Gastroesophageal sphincter (tissue), 4 donors: ENCODE measurements at regions not wholly inside any gene's neighbourhood (a gene's known extent, or its start where the extent isn't known, plus 50 kb on each side); places are given as distances from the start of the nearest gene placed in this dataset.
"Not testable (repeated sequence)": the region's sequence is repeated elsewhere in the genome, so short reads cannot be mapped to it uniquely, and the experiment has no call there.

ENCODE experiments used
- ATAC-seq: fragments of 150-250 bp; one replicate; pipeline ENCODE4 v1.9.1; 2016; ENCODE audit warnings: mild to moderate bottlenecking, moderate library complexity
- H3K27ac ChIP-seq, 4 donors: fragments of 200-600 bp; sonication (generic) in 3 of 4; 1 replicate in 3 of 4; 2 replicates in 1 of 4; pipeline ENCODE4 v1.5.1; 2016 to 2019
- H3K27me3 ChIP-seq: fragments of 200-600 bp; sonication (generic); one replicate; pipeline ENCODE4 v1.5.1; 2019
- H3K36me3 ChIP-seq, 2 donors: fragments of 200-600 bp; sonication (generic); one replicate each; pipeline ENCODE4 v1.5.1; 2019; ENCODE audit warnings: control low read depth in 1 of 2
- H3K4me1 ChIP-seq, 3 donors: fragments of 200-600 bp; sonication (generic); 1 replicate in 2 of 3; 2 replicates in 1 of 3; pipeline ENCODE4 v1.5.1; 2016 to 2019; ENCODE audit warnings: control low read depth in 2 of 3
- H3K4me3 ChIP-seq, 2 donors: fragments of 200-600 bp; sonication (generic); one replicate each; pipeline ENCODE4 v1.5.1; 2019; ENCODE audit warnings: mild to moderate bottlenecking in 1 of 2, moderate library complexity in 1 of 2
- H3K9me3 ChIP-seq, 3 donors: fragments of 200-600 bp; sonication (generic); one replicate each; pipeline ENCODE4 v1.5.1; 2017 to 2019; ENCODE audit warnings: control low read depth in 2 of 3
- EP300 ChIP-seq: sonication (generic); formaldehyde crosslinking; IDR thresholded peaks from one replicate; pipeline ENCODE4 v1.6.1; 2017; ENCODE audit warnings: antibody characterized with exemption, mild to moderate bottlenecking
- POLR2A ChIP-seq, 2 donors: fragments of 450-650 bp; IDR thresholded peaks; one replicate each; pipeline ENCODE4 v1.6.1; 2017; ENCODE audit warnings: antibody characterized with exemption in 2 of 2, mild to moderate bottlenecking in 2 of 2, moderate library complexity in 1 of 2
- POLR2AphosphoS5 ChIP-seq: sonication (generic); formaldehyde crosslinking; IDR thresholded peaks from one replicate; pipeline ENCODE4 v1.6.1; 2017; ENCODE audit warnings: antibody characterized with exemption
- WGBS, 2 donors: methylation state at CpG; one replicate each; pipeline ENCODE4 v1.1.5; 2018; ENCODE audit warnings: low coverage in 1 of 2; 5-methylcytosine and 5-hydroxymethylcytosine counted together
- TF ChIP-seq, protein P1 (sequence below), 4 experiments: fragments of 200-600 bp in 2 of 4; fragments of 450-650 bp in 2 of 4; sonication (generic) in 1 of 4; IDR thresholded peaks; one replicate each; pipeline ENCODE4 v1.5.1; 2017 to 2019; ENCODE audit warnings: antibody characterized with exemption in 4 of 4, mild to moderate bottlenecking in 2 of 4, moderate library complexity in 2 of 4

GRCh38 chr12:60210756-60211155 lies 614.9 kb downstream of the SLC16A7 start:
- no peak for ATAC-seq
- H3K27ac ChIP-seq, result no peak overlapping the region

DNA sequence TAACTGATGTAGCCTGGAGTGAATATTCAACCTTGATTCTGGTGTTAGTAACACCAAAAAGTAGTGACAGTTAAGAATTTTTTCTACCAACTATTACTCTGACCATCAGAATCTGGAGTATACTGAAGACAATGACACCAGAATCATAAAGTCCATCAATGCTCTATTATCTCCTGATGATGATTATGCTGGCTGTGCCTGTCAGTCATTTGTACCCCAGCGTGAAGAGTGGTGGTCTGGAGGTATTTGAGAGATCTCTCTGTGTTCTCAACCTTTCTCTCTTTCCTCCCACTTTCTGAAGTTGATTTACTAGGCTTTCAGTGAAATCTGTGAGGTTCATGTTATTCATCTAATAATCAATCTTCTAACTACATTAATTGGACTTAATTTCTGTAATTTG lies 615.4 kb downstream of the SLC16A7 start:
- H3K4me3 ChIP-seq, result no peak overlapping the region
- no peaks in the 10 kb centered on the region for H3K4me1 ChIP-seq
- H3K27ac ChIP-seq, result no peak overlapping the region
- H3K36me3 ChIP-seq, result no peaks in the 10 kb centered on the region
- WGBS, 2 donors, result 85% methylated on average over 1 of the region's 1 CpG; no CpG with 5 or more reads in 1 of the 2 donors
- H3K27me3 ChIP-seq, result no peaks in the 10 kb centered on the region
- TF ChIP-seq POLR2AphosphoS5, result no peak
- H3K9me3 ChIP-seq, result no peaks in the 10 kb centered on the region
- ATAC-seq, result no peak

More at GRCh38 chr12:60210756-60211155, 614.9 kb downstream of the SLC16A7 start:
- Histone ChIP-seq H3K4me1 (no peaks in the 10 kb centered on the region), H3K4me3 (no peak overlapping the region), H3K27me3 (no peaks in the 10 kb centered on the region), H3K9me3 (no peaks in the 10 kb centered on the region), H3K36me3 (no peaks in the 10 kb centered on the region)
- WGBS, 2 donors, result 72 to 87% methylated on average over 5 of the region's 5 CpGs
- TF ChIP-seq EP300, result no peak

GRCh38 chr12:60212159-60213000 lies 616.6 kb downstream of the SLC16A7 start:
- Histone ChIP-seq H3K36me3 (no peaks in the 10 kb centered on the region), H3K27me3 (no peaks in the 10 kb centered on the region), H3K27ac (no peak overlapping the region), H3K4me3 (no peak overlapping the region), H3K9me3 (no peaks in the 10 kb centered on the region), H3K4me1 (no peaks in the 10 kb centered on the region)
- no peak for TF ChIP-seq EP300
- TF ChIP-seq POLR2AphosphoS5, result no peak
- TF ChIP-seq, protein P1, sequence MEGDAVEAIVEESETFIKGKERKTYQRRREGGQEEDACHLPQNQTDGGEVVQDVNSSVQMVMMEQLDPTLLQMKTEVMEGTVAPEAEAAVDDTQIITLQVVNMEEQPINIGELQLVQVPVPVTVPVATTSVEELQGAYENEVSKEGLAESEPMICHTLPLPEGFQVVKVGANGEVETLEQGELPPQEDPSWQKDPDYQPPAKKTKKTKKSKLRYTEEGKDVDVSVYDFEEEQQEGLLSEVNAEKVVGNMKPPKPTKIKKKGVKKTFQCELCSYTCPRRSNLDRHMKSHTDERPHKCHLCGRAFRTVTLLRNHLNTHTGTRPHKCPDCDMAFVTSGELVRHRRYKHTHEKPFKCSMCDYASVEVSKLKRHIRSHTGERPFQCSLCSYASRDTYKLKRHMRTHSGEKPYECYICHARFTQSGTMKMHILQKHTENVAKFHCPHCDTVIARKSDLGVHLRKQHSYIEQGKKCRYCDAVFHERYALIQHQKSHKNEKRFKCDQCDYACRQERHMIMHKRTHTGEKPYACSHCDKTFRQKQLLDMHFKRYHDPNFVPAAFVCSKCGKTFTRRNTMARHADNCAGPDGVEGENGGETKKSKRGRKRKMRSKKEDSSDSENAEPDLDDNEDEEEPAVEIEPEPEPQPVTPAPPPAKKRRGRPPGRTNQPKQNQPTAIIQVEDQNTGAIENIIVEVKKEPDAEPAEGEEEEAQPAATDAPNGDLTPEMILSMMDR (IDR thresholded peaks at IDR 0.05), result no peak
- TF ChIP-seq POLR2A (IDR thresholded peaks at IDR 0.05), result no peak
- 100% methylated on average over 2 of the region's 3 CpGs; no CpG with 5 or more reads in 1 of the 2 donors for WGBS, 2 donors
- no peak for ATAC-seq

- ATAC-seq, H3K4me1 ChIP-seq, H3K27me3 ChIP-seq, H3K36me3 ChIP-seq, H3K4me3 ChIP-seq, H3K9me3 ChIP-seq, H3K27ac ChIP-seq: not testable (repeated sequence)
- 89 to 90% methylated on average over 3 of the region's 3 CpGs for whole genome bisulfite sequencing, 2 donors
These were observed 617.4 kb downstream of the SLC16A7 start for GRCh38 chr12:60213272-60213671.

GRCh38 chr12:60216226-60216625 lies 620.4 kb downstream of the SLC16A7 start:
- Histone ChIP-seq H3K4me1 (no peaks in the 10 kb centered on the region), H3K4me3 (no peak overlapping the region), H3K9me3 (no peaks in the 10 kb centered on the region), H3K36me3 (no peaks in the 10 kb centered on the region), H3K27ac (no peak overlapping the region), H3K27me3 (no peaks in the 10 kb centered on the region)
- 22 to 61% methylated on average over 5 of the region's 5 CpGs for WGBS, 2 donors
- ATAC-seq, result no peak
- TF ChIP-seq, protein P1 (IDR thresholded peaks at IDR 0.05), result no peak
- TF ChIP-seq POLR2AphosphoS5 (no peak), EP300 (no peak), POLR2A (IDR thresholded peaks at IDR 0.05) (no peak)

DNA sequence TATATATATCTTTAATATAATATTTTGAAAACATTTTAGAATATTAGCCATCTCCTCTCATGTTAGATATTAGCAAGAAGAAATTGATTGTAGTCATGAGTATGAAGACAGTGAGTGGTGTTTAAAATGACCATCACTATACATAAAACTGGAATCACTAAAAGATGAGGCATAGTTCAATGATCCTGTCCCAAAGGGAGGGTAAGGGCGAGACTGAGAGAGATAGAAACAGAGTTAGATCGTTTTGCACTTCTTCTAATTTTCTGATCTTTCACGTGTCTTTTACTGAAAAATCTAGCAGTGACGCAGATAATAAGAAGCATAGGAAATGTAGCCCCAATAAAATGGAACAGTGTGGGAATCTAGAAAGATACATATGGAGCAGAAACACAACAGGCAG lies 627.4 kb downstream of the SLC16A7 start:
- 67 to 70% methylated on average over 4 of the region's 4 CpGs for WGBS, 2 donors
- Histone ChIP-seq H3K36me3 (no peaks in the 10 kb centered on the region), H3K4me3 (no peak overlapping the region), H3K9me3 (no peaks in the 10 kb centered on the region), H3K4me1 (no peaks in the 10 kb centered on the region), H3K27me3 (no peaks in the 10 kb centered on the region), H3K27ac (no peak overlapping the region)
- TF ChIP-seq POLR2AphosphoS5, result no peak
- TF ChIP-seq EP300, result no peak
- TF ChIP-seq POLR2A (IDR thresholded peaks at IDR 0.05), result no peak
- TF ChIP-seq, protein P1 (IDR thresholded peaks at IDR 0.05), result no peak
- ATAC-seq, result no peak
